Choroid plexus epithelial cell (primary cell): ENCODE measurements at regions not wholly inside any gene's neighbourhood (a gene's known extent, or its start where the extent isn't known, plus 50 kb on each side); places are given as distances from the start of the nearest gene placed in this dataset.

Source experiments
- DNase-seq: peaks from one replicate; pipeline ENCODE4 v3.0.0-alpha.2; 2010; ENCODE audit warnings: low read depth
- H3K4me3 ChIP-seq: 2 replicates; pipeline ENCODE4 v1.5.1; 2011; ENCODE audit warnings: low read depth, mild to moderate bottlenecking, control low read depth, low read length, moderate library complexity
- CTCF ChIP-seq: conservative IDR thresholded peaks from 2 replicates; pipeline ENCODE4 v1.5.1; 2011; ENCODE audit warnings: low read depth, mild to moderate bottlenecking, control low read depth, inconsistent platforms, low read length, moderate library complexity

GRCh38 chr15:39143479-39143878, 437.4 kb upstream of the THBS1 start:
- H3K4me3 ChIP-seq: no peak overlapping the region
- no peak for TF ChIP-seq CTCF
- DNase-seq: no peak

- no peak overlapping the region for H3K4me3 ChIP-seq
- TF ChIP-seq CTCF: no peak
- no peak for DNase-seq
Observed at GRCh38 chr15:39144051-39144450, 436.8 kb upstream of the THBS1 start.

- H3K4me3 ChIP-seq: no peak overlapping the region
- TF ChIP-seq CTCF: no peak
- no peak for DNase-seq
Observed at GRCh38 chr15:39144613-39145499, 436.0 kb upstream of the THBS1 start.

GRCh38 chr15:39145854-39146625, 434.8 kb upstream of the THBS1 start:
- no peak for TF ChIP-seq CTCF
- no peak overlapping the region for H3K4me3 ChIP-seq
- peak; percentile 63 for DNase-seq

- TF ChIP-seq CTCF: no peak
- DNase-seq: no peak
Observed at GRCh38 chr15:39149636-39150150, 431.2 kb upstream of the THBS1 start.

GRCh38 chr15:39151545-39151944, 429.3 kb upstream of the THBS1 start:
- H3K4me3 ChIP-seq: no peak overlapping the region
- no peak for TF ChIP-seq CTCF

More at GRCh38 chr15:39149636-39150150, 431.2 kb upstream of the THBS1 start:
- no peak overlapping the region for H3K4me3 ChIP-seq

More at GRCh38 chr15:39151545-39151944, 429.3 kb upstream of the THBS1 start:
- DNase-seq: no peak
